Astrocyte of the spinal cord (primary cell): ENCODE measurements at regions not wholly inside any gene's neighbourhood (a gene's known extent, or its start where the extent isn't known, plus 50 kb on each side); places are given as distances from the start of the nearest gene placed in this dataset.

Experiments used
- DNase-seq: peaks from one replicate; pipeline ENCODE4 v3.0.0; 2011; ENCODE audit warnings: low read depth, low spot score
- H3K4me3 ChIP-seq: 2 replicates; pipeline ENCODE4 v1.5.1; 2011; ENCODE audit warnings: low read depth, mild to moderate bottlenecking, low read length, moderate library complexity
- CTCF ChIP-seq: IDR thresholded peaks from 2 replicates; pipeline ENCODE4 v1.5.1; 2012; ENCODE audit warnings: low read depth, mild to moderate bottlenecking, low read length, inconsistent platforms
- in situ Hi-C: cut with HindIII; loops from 2 replicates; pipeline ENCODE4 v1.10.0; 2017; ENCODE audit warnings: low sequenced_read_pairs

- in situ Hi-C loops: no loop called here
- TF ChIP-seq CTCF: no peak
- H3K4me3 ChIP-seq: no peak overlapping the region
- no peak for DNase-seq
Observed at GRCh38 chr11:32304521-32304920, 130.8 kb downstream of the WT1 start.

GRCh38 chr11:32305460-32305859 lies 129.9 kb downstream of the WT1 start:
- in situ Hi-C loops: no loop called here
- H3K4me3 ChIP-seq: no peak overlapping the region
- TF ChIP-seq CTCF: no peak
- DNase-seq: no peak

GRCh38 chr11:32307471-32307870 lies 127.9 kb downstream of the WT1 start:
- in situ Hi-C loops: no loop called here
- no peak overlapping the region for H3K4me3 ChIP-seq
- no peak for TF ChIP-seq CTCF
- no peak for DNase-seq

GRCh38 chr11:32307913-32308312 lies 127.4 kb downstream of the WT1 start:
- H3K4me3 ChIP-seq: no peak overlapping the region
- no peak for DNase-seq
- TF ChIP-seq CTCF: no peak
- in situ Hi-C loops: no loop called here

GRCh38 chr11:32309530-32310213 lies 125.7 kb downstream of the WT1 start:
- TF ChIP-seq CTCF: no peak
- in situ Hi-C loops: no loop called here

GRCh38 chr11:32310214-32310601 lies 125.1 kb downstream of the WT1 start:
- no peak for DNase-seq
- in situ Hi-C loops: no loop called here
- no peak overlapping the region for H3K4me3 ChIP-seq
- no peak for TF ChIP-seq CTCF

More at GRCh38 chr11:32309530-32310213, 125.7 kb downstream of the WT1 start:
- DNase-seq: no peak
- H3K4me3 ChIP-seq: no peak overlapping the region
